Stimulated activated CD4-positive, alpha-beta T cell treated with anti-CD3 and anti-CD28 coated beads, Interleukin-12 subunit alpha, Interleukin-12 subunit beta, amount 100 ng/mL, for 24 hours (primary cell): ENCODE measurements at regions not wholly inside any gene's neighbourhood (a gene's known extent, or its start where the extent isn't known, plus 50 kb on each side); places are given as distances from the start of the nearest gene placed in this dataset.

Experiments
- DNase-seq, 2 experiments: peaks; one replicate each; pipeline ENCODE4 v3.0.0-alpha.2; 2020; ENCODE audit warnings: low read depth in 2 of 2

GRCh38 chr17:79246225-79247190 is 171.9 kb downstream of the ENGASE start:
- DNase-seq: no peak

DNA sequence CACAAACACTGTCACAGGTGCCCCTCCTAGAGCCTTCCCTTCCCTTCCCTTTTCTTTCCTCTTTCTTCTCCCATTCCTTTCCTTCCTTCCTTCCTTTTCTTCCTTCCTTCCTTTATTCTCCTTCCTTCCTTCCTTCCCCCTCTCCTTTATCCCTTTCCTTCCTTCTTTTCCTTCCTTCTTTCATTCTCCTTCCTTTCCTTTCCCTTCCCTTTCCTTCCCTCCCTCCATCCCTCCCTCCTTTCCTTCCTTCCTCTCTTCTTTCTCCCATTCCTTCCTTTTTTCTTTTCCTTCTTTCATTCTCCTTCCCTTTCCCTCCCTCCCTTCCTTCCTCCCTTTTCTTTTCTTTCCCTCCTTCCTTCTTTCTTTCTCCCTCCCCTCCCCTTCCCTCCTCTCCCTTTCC is 170.0 kb downstream of the ENGASE start:
- no peak for DNase-seq

GRCh38 chr17:79243996-79244395 is 169.4 kb downstream of the ENGASE start:
- no peak for DNase-seq

- no peak for DNase-seq
Measured at GRCh38 chr17:79243603-79243990, 169.0 kb downstream of the ENGASE start.

DNA sequence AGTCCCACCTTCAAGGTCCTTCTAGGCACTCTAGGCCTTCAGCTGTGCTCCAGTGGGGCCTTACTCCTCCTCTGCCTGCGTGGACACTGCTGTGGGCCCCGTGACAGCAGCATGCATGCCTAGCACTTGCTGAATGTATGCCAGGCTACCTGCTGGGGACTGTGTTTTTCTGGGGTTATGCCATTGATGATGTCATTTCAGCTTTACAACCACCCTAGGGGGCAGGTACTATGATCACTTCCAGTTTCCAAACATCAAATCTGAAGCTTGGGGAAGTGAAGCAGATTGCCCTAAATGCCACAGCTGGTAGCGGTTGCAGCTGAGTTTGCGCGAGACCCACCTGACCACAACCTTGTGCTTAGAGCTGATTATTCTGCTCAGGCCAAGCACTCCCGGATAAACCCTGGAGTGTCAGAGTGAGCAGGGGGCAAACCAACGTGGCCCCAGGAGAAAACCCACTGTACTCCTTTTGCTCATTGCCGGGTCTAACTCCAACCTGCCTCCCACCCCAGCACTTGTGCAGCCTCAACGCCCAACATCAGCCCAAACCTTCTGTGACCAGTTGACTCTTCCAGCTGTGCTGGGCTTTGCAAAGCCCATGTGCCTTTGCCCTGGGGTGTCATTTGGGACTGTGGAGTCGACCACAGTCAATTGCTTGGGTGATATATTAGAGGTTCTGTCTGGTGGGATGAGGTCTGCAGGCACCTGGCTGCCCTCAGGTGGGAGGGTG is 168.4 kb downstream of the ENGASE start:
- no peak for DNase-seq

DNA sequence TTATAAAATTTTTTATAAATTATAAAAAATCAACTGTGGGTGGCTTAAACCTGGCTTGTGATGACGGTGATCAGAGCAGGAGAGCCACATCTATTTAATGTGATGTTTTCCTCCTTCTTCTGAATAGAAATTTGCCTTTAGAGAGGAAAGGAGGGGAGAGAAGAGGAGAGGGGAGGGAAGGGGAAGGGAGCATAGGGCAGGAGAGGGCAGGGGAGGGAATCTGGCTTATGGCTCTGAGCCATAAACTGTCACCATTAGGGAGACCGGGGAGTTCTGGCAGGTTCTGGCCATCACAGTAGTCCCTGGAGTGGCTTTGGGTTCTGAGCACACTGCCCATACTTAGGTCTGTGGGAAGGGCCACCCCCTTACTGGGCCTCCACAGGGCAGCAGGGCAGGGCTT is 167.8 kb downstream of the ENGASE start:
- no peak for DNase-seq

DNA sequence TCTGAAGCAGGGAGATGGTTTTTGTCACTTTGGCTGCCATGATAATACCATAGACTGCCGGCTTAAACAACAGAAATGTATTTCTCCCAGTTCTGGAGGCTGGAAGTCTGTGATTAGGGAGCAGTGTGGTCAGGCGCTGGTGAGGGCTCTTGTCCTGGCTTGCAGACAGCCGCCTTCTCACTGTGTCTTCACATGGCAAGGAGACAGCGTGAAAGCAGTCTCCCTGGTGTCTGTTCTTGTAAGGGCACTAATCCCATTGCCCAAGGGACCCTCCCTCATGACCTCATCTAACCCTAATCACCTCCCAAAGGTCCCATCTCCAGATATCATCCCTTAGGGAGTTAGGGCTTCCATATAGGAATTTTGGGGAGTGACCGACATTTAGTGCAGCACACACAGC is 167.0 kb downstream of the ENGASE start:
- no peak for DNase-seq

- no peak for DNase-seq
Measured at GRCh38 chr17:79239205-79239604, 164.6 kb downstream of the ENGASE start.

- DNase-seq: no peak
Measured at GRCh38 chr17:79237448-79238053, 162.9 kb downstream of the ENGASE start.

GRCh38 chr17:79235808-79236207 is 161.2 kb downstream of the ENGASE start:
- no peak for DNase-seq

GRCh38 chr17:79233916-79234551 is 159.4 kb downstream of the ENGASE start:
- DNase-seq: no peak

DNA sequence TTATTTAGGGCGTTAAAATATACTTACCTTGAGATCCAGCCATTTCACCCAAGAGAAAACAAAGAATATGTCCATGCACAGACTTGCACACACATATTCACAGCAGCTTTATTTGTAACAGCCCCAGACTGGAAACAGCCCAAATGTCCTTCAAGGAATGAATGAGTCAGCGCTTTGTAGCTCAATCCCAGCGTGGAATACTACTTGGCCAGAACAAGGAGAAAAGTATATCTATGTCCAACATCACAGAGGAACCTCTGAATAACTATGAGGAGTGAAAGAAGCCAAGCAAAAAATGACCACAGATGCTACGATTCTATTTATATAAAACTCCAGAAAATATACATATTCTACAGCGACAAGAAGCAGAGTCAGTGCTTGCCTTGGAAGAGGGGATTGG is 158.3 kb downstream of the ENGASE start:
- no peak for DNase-seq

DNA sequence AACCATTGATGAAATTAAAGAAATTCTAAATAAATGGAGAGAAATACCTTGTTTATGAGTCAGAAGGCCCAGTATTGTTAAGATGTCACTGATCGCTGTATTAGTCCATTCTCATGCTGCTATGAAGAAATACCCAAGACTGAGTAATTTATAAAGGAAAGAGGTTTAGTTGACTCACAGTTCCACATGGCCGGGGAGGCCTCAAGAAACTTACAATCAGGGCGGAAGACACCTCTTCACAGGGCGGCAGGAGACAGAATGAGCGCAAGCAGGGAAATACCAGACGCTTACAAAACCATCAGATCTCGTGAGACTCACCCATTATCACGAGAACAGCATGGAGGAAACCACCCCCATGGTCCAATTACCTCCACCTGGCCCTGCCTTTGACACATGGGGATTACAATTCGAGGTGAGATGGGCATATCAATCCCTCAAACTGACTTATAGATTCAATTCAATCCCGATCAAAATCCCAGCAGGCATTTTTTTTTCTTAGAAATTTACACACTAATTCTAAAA is 157.2 kb downstream of the ENGASE start:
- DNase-seq: no peak

DNA sequence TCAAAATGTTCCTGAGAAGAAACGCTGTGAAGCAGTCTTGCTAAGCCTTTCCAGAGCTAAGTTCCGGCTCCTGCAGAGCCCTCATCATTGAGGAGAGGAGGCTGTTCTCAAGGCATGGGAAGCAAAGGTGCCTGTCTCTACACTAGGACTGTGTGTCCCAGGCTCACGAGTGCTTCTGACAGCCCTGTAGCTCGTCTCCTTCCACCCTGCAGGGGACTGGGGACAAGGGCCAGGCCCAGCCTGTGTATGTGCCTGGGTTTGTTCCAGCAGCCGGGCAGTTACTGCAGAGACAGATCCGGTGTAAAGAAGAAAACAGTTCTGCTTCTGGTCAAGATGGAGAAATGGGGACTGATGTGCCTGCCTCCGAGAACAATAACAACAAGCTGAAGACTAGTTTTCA is 156.0 kb downstream of the ENGASE start:
- no peak for DNase-seq

- DNase-seq: no peak
Measured at GRCh38 chr17:79226037-79226436, 151.4 kb downstream of the ENGASE start.

DNA sequence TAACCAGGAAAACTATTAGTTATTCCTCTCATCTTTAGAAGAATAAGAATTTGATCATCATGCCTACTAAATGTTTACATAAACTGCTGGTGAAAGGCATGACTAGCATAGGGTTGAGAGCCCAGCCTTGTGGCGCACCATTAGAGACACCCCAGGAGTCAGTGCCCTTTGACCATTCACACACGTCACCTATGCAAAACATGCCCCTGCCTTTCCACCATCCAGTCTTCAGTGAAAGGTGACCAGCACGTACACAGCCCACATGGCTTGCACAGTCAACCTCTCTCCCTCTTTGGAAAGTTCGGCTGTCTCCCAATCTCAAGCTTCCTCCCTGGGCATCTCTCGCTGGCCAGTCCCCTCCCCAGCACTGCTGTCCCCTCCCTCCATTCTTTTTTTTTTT is 150.3 kb downstream of the ENGASE start:
- DNase-seq: no peak

DNA sequence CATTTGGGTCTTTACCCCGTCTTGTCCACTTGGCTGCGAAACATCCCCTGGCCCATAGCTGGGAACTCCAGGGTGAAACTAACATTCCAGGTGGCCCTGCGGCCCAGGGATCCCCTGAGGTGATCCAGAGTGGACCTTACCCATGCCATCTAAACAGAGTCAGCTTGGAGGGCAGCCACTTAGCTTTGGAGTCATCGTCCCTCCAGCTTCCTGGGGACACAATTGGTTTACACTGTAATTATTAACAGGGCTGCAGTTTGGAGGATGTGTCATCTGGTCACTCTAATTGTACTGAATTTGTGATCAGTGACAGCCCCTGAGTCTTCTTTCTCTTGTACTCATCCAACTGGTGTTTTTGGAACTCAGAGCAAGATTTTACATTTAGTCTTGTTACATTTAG is 149.9 kb downstream of the ENGASE start:
- DNase-seq: no peak

- DNase-seq: no peak
Measured at GRCh38 chr17:79223953-79224352, 149.3 kb downstream of the ENGASE start.

- no peak for DNase-seq
Measured at GRCh38 chr17:79223471-79223870, 148.8 kb downstream of the ENGASE start.

GRCh38 chr17:79221597-79221996 is 147.0 kb downstream of the ENGASE start:
- no peak for DNase-seq

DNA sequence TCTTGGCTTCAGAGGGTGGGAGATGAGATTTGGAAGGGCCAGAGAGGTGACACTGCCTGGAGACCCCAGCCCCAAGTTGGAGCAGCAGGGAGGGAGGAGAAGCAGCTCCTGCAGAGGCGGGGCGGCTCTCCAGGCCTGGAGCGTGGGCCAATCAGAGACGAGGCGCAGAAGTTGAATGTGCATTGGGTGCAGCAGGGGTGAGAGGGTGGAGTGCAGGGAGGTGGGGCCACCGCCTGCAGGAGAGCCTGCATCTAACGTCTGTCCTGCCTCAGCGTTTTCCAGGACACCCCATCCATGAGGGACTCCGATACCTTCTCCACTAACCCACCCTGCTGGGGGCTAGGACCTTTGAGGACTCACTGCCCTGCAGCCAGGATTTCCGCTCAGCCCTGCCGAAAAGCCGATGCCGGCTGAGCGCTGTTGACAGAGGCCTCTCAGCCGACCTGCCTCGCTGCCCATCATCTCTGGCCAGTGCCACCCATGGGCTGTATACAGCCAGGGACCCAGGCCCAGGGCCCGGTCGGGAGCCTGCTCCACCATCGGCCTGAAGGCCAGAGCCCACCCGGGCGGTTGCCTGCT is 146.2 kb downstream of the ENGASE start:
- peak in 1 of 2 experiments; percentile 9 for DNase-seq
